ENCODE measurements at regions not wholly inside any gene's neighbourhood (a gene's known extent, or its start where the extent isn't known, plus 50 kb on each side); places are given as distances from the start of the nearest gene placed in this dataset.

DNA sequence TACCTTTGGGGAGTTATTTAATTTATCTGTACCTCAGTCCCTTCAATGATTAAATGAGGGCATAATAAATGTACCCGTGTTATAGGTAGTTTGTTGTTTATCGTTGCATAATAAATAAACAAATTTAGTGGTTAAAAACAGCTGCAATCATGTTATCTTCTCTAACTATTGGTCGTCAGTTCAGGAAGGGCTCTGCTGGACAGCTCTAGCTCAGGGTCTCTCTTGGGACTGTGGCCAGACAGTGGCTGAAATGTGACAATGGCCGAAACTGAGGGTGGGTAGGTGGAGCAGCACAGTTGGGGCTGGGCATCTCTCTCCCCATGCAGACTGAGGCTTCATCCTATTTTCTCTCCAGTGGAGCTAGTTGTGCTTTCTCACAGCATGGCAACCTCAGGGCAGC lies 632.1 kb upstream of the HS6ST1 start:
- DNase-seq, result no peak

DNA sequence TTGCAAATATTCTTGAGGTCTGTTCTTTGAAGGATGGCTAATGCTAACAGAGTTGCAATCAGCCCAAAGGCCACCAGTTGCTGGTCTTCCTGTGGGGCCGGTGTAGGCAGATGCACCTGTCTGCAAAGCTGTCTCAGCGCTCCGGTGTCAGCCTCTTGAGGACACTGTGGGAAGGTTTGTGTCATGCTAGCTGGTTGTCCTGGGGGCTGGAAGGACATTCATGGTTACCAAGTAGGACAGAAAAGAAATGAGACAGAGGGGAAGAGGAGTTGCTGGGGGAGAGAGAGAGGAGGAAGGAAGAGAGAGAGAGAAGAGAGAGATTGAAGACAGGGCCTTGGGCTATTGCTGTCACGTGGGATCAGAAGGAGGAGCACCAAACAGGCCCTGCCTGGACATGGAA lies 639.6 kb upstream of the HS6ST1 start:
- no peak for DNase-seq

DNA sequence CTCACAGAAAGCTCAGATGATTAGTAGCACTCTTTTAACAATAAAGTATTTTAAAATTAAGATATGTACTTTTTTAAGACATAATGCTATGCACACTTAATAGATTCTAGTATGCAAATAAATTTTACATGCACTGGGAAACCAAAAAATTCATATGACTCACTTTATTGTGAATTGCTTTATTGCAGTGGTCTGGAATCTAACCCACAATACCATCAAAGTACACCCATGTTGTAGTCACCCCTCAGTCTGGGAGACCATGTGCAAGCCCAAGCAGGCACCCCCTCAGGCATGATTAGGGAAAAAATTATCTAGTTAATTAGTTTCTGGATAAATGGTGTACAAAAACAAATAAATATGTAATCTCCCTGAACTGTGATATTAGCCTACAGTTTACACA lies 649.0 kb upstream of the HS6ST1 start:
- no peak for DNase-seq

DNA sequence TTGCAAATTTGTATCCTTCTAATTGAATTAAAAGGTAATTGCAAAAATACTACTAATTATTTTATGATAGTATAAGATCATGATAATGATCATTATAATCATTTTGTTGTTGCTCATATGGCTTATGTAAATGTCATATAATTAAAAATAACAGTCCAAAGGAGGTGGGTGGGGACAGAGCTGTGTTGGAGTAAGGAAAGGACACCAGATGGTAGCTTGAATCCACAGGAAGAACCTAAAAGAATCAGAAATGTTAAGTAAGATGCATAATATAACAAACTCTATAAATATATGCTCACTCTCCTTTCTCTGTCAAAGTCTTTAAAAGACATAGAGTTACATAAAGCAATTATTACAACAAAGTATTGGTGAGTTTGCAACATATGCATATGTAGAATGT lies 650.7 kb upstream of the HS6ST1 start:
- no peak for DNase-seq

DNA sequence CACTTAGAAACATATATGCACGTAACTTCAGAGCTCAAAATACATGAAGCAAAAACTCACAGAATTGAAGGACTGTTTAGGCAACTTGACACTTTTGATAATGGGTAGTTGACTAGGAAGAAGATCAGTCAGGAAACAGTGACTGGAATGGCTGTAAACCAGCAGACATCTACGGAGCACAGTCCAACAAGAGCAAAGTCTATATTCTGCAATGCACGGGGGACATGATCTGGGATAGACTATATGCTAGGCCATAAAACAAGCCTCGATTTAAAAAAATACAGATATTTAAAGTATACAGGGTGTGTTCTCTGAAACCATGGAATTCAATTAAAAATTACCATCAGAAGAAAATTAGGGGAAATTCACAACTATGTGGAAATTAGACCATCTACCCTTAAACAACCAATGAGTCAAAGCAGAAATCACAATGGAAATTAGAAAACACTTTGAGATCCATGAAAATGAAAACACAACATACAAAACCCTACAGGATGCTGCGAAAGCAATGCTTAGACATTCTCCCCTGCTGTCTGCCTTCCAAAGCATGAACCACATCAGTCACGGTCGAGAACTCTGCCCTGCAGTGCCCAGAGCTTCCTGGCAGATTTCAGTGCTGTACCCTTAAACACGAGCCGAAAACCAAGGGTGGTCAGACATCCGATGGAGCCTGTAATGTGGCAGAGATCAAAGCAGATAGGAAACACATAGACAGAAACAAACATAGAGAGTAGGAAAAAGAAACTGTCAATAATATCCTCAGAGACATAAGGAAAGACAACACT lies 651.9 kb upstream of the HS6ST1 start:
- no peak for DNase-seq

DNA sequence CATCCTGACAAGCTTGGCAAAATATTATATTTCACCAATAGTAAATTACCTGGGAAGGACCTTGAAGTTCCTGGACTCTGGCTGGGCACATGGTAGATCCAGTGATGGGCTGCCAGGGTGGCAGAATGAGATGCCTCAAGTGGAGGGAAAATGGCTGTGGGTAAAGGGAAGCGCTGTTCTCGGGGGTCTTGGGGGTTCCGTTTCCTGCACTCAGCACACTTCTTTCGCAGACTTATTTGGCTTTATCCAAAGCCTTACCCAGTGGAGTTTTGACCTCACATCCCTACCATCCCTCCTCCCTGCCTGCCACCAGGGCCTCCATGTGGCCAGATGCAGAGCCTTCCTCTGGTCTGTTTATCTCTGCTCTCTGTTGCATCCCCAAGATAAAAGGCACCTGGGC lies 654.9 kb upstream of the HS6ST1 start:
- DNase-seq, result no peak

DNA sequence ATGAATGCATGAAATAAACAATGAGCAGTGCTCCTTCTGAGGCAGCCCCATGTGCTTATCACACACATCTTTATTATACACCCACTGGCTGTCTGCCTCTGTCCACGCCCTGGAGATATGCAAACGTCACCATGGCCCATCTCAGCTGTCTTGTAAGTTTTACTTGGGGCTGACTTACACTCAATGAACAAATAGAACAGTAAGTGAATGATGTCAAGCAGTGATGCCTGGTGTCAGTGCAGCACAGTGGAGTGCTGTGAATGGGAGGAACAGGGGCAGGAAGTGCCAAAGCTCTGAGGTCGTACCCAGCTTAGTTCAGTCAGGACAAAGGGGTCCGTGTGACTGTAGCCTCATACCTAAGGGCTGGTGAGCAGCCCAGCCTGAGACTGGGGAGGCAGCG lies 659.5 kb upstream of the HS6ST1 start:
- DNase-seq, result no peak

DNA sequence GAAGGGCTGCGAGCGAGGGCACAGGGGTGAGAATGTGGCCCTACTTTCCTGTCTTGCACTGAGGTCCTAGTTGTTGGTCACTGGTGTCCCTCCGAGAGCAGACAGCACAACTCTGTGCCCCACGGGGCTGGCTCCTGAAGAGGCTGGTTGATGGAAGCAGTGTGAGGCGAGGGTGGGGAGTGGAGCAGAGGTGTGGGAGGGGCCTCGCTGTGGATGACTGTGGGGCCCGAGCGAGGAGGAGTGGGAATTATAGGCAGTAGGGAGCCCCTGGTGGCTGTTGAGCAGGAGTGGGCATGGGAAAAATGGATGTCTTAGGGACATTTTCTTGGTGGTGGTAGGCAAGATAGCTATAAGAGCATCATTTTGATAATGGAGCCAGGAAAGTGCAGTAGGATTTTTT lies 660.5 kb upstream of the HS6ST1 start:
- DNase-seq, result no peak

DNA sequence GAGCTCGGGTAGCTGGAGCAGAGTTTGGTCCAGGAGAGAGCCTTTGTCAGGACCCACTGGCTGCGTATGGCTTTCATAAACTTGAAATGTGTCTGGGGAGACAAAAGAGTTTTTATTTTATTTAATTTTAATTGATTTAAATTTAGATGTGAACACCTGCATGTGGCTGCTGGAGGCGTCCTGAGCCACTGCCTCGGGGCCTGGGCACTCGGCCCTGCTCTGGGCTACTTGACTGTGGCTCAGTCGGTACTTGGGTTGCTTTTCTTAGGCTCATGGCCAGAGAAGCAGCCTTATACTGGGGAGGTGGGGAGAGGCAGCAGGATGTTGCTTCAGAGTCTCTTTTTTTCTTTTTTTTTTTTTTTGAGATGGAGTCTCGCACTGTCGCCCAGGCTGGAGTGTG lies 661.8 kb upstream of the HS6ST1 start:
- DNase-seq, result no peak

DNA sequence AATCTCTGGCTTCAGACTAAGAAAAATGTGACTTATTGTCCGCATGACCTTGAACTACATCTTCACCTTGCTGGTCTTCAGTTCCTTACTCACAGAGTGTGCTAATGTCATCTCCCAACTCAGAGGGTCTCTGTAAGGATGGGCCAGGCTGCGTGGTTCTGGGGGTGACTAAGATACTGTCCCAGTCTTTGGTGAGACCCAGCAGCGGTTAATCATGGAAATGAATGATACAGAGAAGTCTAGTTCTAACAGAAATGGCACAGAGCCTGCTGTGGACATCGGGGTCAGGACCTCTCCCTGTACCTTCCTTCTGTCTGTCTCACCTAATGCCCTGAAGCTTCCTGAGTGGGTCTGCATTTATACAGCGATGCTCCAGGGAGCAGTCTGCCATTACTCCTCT lies 662.7 kb upstream of the HS6ST1 start:
- no peak for DNase-seq

DNA sequence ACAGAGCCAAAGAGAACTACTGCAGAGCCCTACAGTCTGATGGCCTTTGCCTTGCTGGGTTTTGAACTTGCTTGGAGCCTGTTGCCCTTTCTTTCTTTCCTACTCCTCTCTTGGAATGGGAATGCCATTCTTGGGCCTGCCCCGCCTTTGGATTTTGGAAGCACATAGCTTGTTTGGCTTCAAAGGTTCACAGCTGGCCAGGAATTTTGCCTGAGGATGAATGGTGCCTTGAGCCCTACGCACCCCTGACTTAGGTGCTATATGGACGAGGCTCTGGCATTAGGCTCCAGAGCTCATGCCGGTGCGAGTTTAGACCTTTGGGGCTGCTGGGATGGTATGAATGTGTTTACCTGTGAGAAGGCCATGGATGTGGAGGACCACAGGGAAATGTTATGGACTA lies 663.3 kb upstream of the HS6ST1 start:
- no peak for DNase-seq

DNA sequence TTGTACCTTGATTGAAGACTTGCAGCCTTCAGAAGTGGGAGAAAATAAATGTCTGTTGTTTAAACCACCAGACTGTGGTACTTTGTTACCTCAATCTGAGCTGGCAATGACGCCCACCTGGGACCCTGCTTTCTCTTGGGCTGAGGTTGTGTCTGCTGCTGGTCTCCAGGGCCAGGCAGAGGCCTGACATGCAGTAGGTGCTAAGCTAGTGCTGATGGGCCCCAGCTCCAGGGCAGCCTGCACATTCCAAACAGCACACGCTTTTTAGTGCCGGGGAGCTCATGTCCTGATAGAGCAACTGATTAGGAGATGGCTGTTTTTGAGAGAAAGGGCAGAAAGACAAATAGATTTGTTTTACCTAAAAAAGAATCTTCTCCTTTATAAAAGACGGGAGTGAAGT lies 664.0 kb upstream of the HS6ST1 start:
- no peak for DNase-seq

DNA sequence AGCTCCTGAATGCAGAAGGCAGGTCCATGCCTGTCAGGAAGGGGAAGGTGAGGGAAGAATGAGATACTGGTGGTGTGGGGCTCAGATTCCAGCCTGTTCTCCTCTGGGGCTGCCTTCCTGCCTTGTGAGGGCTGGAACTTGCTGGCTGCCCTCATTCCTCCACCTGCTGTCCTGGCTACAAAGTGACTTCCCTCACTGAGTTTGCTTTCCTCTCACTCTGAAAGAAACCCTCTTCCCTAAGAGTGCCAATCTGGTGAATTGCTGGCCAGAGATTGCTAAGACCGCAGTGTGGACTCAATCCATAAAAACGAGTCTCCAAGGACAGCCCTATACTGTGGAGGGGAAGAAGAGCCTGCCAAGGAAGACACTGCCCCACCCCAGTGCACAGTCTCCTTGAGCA lies 664.4 kb upstream of the HS6ST1 start:
- DNase-seq, result no peak

DNA sequence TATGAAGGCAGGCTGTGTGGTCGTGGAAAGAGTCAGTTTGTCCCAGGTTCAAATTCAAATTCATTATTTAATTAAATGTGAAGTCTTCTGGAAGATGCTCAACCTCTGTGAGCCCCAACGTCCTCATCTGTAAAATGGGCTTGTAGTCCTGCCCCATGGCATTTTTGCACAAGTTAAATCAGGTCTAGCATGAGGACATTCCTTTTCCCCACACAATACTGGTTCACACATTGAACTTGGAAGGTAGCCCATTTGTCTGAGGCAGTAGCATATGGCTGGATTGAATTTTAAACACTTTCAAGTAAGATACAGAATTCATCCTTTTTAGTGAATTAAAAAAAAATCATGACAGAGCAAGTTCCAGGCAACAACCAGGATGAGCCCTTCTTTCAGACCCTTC lies 665.4 kb upstream of the HS6ST1 start:
- DNase-seq, result no peak

DNA sequence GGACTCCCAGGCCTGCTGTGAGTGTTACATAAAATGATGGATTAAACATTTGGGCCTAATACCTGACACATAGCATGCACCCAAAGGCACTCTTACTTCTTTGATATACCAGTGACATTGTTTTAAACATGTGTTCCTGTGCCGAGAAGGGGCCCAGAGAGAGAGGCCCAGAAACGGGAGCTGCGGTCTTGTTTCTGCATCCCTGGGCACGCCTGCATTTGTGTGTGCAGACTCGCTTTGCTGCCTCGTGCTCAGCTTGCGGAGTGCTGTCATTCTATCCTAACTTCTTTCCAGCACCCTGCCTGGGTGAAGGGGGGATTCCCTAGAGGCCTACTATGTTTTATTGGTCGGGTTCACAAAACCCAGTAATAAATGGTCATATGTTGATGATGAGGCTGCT lies 666.2 kb upstream of the HS6ST1 start:
- no peak for DNase-seq

DNA sequence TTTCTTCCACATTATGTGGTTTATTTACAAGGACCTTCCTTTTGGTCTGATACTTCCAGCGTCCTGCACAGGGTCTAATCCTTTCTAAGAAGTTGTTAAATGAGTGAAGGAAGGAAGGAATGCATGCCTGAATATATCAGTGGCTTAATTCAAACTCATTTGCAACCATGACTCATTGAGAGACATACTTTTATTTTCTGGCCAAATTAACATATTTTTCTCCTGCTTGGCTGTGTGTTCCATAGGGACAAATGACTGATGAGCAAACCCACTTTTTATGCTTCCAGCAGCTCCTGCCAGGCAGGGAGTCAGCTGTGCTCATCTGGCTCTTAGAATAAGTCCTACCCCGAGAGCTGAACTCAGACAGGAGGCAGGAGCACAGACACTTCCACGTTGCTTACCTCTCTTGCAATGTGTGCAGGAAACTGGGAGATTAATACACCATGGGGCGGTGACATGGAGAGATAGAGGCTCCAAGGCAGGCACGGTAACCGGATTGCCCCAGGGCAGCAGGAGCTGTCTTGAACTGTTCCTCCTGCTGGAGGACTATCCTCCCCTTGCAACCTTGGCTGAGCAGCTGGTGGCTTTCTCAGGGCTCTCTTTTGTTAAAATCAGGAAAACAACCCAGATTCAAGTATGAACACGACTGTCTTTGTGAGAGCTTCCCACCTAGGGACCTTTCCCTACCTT lies 667.5 kb upstream of the HS6ST1 start:
- DNase-seq, result no peak

DNA sequence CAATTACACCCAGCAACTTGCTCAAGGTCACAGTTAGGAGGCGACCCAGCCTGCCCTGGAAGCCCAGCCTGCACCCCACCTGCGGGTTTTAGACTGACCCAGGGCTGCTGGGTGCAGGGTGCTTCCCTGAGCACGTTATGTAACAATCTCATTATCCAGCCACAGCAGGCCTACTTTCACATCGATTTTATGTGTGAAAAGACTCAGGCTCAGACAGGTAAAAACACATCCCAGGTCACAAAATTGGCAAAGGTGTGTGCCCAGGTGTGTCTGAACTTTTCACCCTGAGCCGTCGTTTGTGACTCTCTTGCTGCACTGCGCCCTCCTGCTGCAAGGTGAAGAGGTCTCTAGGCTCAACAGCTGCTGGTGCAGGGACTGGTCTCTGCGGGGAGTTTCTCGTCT lies 668.2 kb upstream of the HS6ST1 start:
- no peak for DNase-seq

DNA sequence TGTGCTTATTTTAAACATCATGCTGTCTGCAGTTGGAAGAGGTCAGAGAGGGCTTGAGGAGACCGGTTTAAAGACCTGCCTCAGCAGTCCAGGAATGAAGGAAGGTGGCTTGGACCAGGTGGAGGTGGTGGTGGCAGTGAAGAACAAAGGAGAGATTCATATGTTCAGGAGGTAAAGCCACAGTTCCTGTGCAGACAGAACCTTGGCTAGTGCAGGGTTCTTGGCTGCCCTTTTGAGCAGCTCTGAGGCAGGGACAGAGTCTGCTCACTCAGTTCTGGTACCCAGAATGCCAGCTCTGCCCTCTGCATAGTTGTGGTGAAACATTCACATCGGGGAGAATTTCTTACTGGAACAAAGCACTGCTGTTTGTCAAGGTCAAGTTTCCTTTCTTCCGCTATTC lies 669.7 kb upstream of the HS6ST1 start:
- no peak for DNase-seq

DNA sequence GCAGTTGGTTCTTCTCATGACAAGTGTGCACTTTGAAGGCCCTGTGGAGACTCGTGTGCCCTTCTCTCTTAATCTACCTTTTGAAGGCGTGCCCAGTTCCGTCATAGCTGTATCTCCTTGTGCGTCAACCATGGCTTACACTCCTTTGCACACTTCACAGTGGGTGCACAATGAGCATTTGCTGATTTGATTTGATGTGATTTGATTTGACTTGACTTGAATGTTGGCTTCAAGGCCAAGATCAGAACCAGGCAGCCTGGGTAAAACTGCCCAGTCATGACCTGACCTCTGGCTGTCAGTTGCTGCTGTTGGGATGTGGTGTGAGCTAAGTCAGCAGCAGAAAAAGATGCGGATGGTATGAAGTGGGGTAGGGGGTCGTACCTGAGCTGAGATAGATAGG lies 670.3 kb upstream of the HS6ST1 start:
- no peak for DNase-seq

DNA sequence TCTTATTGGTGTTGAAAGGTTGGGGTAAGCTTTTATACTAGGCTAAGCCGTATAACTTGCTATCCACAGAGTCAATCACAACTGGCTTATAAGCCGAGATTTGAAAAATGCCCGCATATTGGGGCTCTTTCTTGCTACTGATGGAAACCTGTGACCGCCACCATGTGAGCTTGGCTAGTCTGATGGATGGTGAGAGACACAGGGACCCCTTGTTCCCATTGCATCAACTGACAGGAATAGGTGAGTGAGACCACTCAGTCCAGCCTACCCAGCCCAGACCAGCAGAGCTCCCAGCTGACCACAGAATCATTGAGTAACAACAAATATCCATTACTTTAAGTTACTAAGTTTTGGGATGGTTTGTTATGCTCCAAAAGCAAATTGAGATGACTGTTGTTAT lies 676.4 kb upstream of the HS6ST1 start:
- DNase-seq, result no peak

DNA sequence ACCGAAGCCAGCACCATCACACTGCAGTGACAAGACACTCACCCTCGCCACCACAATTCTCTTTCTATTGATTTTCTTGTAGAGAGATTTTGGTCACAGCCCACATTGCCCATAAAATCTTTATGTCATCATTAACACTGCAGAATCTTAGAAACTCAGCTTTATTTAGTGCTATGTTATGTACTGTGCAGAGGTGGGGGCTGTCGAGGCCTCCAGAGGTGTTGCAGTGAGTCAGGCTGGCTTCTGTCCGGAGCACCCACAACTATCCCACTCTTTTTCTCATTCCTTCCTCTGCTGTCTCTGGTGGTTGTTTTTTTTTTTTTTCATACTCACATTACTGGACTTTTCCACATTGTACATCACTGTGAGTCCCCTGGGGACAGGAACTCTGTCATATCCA lies 677.4 kb upstream of the HS6ST1 start:
- DNase-seq, result no peak

DNA sequence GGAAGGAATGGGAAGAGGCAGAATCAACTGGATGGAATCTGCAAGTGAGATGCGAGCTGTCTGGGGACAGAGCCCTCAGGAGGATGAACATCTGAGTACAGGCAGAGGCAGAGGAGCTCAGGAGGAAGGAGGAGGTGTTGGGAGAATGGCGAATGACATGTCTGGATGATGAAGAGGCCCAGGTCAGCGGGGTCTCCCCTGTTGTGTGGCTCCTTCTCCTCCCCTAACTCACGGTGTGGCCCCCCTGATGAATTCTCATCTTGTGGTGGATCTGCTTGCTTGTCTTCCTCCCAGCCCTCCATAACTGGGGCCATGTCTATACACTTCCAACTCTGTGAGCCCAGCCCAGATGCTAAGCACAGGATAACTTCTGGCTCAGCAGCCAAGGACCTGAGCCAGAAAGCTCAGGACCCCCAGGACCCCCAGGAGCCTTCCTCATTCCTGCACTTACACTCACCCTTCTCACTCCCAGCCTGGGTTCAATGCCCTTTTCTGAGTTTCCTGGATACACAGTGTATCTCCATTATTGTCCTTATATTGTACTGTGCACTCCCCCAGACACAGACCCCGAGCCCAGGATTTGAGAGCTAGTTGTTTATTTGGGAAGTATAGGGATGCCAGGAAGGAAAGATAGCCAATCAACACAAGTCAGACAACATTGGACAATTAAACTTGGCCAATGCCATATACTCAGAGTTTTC lies 678.6 kb upstream of the HS6ST1 start:
- no peak for DNase-seq

DNA sequence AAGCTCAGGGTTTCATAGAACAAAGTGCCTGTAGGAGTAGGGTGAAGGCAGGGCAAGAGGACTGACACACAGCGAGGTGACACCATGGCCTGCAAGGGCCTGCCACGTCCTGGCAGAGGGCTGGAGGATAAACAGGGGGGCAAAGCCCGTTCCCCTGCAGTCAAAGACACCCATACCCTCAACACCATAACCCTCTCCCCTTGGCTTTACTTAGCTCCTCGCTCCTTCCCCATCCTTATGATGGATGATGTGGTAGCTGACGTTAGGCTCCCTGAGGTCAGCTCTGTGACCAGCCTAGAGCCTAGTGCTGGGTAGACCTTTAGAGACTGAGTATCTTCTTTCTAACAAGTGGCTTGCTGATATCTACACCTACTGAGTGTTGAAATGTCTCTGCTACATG lies 683.3 kb upstream of the HS6ST1 start:
- no peak for DNase-seq

DNA sequence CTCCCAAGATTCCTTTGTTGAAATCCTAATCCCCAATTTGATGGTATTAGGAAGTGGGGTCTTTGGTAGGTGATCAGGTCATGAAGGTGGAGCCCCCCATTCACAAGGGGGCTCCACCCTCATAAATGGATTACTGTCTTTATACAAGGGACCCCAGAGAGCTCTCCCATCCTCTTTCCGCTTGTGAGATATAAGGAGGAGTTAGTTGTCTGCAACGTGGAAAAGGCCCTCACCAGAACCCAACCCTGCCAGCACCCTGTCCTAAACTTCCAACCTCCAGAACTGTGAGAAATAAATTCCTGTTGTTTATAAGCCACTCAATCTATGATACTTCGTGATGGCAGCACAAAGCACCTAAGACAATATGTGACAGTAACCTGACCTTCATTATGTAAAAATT lies 684.1 kb upstream of the HS6ST1 start:
- no peak for DNase-seq
